GM19372 (cell line): ENCODE measurements at regions not wholly inside any gene's neighbourhood (a gene's known extent, or its start where the extent isn't known, plus 50 kb on each side); places are given as distances from the start of the nearest gene placed in this dataset.
A peak's percentile ranks its signal among the peaks of the same experiment; 100 is the strongest.

ENCODE experiments used
- ATAC-seq: cut with Tn5 transposase; IDR thresholded peaks from one replicate; pipeline ENCODE4 v1.9.1; 2021; ENCODE audit warnings: mild to moderate bottlenecking, low read depth, moderate library complexity; ENCODE audit not compliant: unreplicated experiment

GRCh38 chr1:5554784-5555183 is 437.4 kb downstream of the NPHP4 start:
- ATAC-seq: no peak

- no peak for ATAC-seq
These were observed 438.1 kb downstream of the NPHP4 start for GRCh38 chr1:5554111-5554510.

GRCh38 chr1:5552787-5553484 is 439.3 kb downstream of the NPHP4 start:
- ATAC-seq: no peak

- ATAC-seq: no peak
These were observed 440.8 kb downstream of the NPHP4 start for GRCh38 chr1:5551274-5551975.

GRCh38 chr1:5548266-5548665 is 444.0 kb downstream of the NPHP4 start:
- ATAC-seq: no peak

- ATAC-seq: no peak
These were observed 449.0 kb downstream of the NPHP4 start for GRCh38 chr1:5543235-5543634.

- no peak for ATAC-seq
These were observed 459.4 kb downstream of the NPHP4 start for GRCh38 chr1:5532811-5533210.

- ATAC-seq: no peak
These were observed 465.2 kb downstream of the NPHP4 start for GRCh38 chr1:5526822-5527551.

GRCh38 chr1:5526385-5526750 is 465.9 kb downstream of the NPHP4 start:
- no peak for ATAC-seq

- no peak for ATAC-seq
These were observed 466.4 kb downstream of the NPHP4 start for GRCh38 chr1:5525597-5526384.

GRCh38 chr1:5522531-5523145 is 469.6 kb downstream of the NPHP4 start:
- no peak for ATAC-seq

- ATAC-seq: no peak
These were observed 472.7 kb downstream of the NPHP4 start for GRCh38 chr1:5519366-5520135.

- no peak for ATAC-seq
These were observed 475.5 kb downstream of the NPHP4 start for GRCh38 chr1:5516756-5517155.

- no peak for ATAC-seq
These were observed 476.7 kb downstream of the NPHP4 start for GRCh38 chr1:5515501-5515900.

- peak; percentile 61 for ATAC-seq
These were observed 477.6 kb downstream of the NPHP4 start for GRCh38 chr1:5514527-5515183.

- no peak for ATAC-seq
These were observed 478.2 kb downstream of the NPHP4 start for GRCh38 chr1:5513846-5514526.

- no peak for ATAC-seq
These were observed 479.0 kb downstream of the NPHP4 start for GRCh38 chr1:5513179-5513578.

- ATAC-seq: no peak
These were observed 480.7 kb downstream of the NPHP4 start for GRCh38 chr1:5511381-5512097.
